Endometrium (tissue), 2 donors: ENCODE measurements at regions not wholly inside any gene's neighbourhood (a gene's known extent, or its start where the extent isn't known, plus 50 kb on each side); places are given as distances from the start of the nearest gene placed in this dataset.

Experiments used
- FAIRE-seq: peaks from 2 replicates; lab custom pipeline; 2012; peaks lifted over from hg19 to GRCh38; lab: Jason Lieb, UNC
- donor health status: control.
- donor health status: control.

DNA sequence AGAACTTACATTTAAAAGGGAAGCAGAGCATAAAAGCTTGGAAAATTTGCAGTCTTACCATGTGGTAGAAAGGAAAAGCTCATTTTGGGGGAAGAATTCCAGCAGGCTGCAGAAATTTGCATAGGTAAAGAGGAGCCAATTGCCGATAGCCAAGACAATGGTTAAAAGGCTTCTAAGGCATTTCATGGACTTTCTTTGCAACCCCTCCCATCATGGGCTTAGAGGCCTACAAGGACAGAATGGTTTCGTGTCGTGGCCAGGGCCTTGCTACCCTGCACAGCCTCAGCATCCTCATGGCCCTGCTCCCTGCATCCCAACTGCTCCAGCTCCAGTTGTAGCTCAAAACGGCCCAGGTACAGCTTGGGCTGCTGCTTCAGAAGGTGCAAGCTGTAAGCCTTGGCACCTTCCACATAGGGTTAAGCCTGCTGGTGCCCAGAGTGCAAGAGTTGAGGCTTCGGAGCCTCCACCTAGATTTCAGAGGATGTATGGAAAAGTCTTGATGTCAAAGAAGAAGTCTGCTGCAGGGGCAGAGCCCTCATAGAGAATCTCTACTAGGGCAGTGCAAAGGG, 420.3 kb downstream of the PCDH17 start:
- no peak for FAIRE-seq

DNA sequence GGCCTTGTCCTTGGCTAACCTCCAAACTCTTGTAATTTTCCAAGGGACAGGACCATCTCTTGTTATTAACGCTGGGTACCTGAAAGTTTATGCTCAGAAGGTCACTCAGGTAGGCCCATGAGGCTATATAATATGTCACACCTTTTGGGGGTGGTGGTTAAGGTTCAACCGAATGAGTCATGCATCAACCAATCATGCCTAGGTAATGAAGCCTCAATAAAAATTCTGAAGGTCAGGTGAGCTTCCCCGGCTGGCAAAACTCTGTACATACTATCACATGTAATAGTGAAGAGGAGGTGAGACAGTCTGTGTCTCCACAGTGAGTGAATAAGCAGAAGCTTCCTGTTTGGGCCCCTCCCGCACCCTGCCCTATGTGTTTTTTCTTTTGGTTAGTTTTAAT, 424.9 kb downstream of the PCDH17 start:
- FAIRE-seq: no peak

DNA sequence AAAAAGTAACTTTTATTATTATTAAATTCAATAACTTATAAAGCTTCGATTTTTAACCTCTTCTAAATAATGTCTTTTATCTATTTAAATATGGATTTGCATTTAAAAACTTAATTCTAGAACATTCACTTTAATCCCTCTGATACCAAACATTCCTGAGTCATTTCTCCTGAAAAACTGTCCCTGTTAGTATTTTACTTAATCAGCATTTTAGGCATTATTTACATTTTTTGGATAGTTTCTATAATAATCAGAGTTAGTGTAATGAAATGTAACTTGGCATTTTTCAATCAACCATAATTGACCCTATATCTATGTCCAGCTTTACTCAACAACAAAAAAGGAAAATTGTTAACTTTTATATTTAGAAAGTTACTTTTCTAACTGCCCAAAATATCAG, 428.1 kb downstream of the PCDH17 start:
- FAIRE-seq: no peak

DNA sequence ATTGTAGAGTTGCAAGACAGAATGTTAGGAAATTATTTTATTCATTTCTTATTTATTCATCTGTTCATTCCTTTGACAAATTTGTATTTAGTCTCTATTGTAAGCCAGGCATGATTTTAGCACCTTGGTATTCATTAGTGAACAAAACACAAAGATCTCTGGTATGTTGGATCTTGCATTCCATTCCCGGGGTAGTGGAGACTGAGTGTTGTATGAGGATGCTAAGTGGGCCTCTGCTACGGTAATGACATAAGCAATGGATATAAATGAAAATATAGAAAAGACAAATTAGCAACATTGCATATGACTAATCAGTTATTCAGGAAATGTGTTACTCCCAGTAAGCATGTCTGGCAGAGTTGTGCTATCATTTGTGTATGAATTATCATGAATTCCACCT, 449.3 kb downstream of the PCDH17 start:
- FAIRE-seq: no peak

DNA sequence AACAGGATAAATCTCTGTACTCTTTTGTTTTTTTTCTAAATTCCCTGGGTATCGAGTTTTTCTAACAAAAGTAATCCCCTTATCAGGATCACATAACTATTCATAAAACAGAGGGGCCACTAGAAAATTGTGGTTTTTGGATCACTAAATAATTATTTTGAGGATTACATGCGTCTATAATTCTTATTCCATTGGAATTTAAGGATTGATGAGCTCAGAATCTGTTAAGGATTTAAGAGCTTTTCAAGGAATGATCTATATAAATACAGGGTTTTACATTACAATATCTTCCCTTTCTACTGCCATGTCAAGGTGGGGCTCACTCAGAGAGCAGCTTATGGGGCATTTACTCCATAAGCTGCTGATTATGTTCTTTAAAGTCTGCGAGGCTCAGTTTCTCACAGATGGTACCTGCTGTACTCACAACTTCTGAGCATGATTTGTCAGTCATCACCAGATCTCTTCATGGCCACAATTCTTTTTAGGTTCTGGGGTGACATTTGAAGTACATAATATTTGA, 449.8 kb downstream of the PCDH17 start:
- no peak for FAIRE-seq

DNA sequence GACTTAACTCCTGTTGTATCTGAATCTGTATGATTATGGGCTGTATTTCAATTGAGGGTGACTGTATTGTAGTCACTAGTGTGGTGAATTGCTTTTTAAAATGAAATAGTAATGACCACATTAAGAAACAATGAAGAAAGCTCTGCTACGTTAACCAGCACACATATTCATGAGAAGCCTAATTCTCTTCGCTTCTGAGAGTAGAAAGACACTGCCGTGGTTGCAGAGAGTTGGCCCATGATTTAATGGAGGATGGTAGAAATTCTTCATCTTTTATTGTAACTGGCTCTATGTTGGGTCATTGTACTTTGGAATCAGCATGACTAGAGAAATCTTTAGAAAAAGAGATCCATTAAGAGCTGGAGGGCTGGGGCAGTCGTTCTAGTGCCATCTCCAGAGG, 451.5 kb downstream of the PCDH17 start:
- FAIRE-seq: no peak

DNA sequence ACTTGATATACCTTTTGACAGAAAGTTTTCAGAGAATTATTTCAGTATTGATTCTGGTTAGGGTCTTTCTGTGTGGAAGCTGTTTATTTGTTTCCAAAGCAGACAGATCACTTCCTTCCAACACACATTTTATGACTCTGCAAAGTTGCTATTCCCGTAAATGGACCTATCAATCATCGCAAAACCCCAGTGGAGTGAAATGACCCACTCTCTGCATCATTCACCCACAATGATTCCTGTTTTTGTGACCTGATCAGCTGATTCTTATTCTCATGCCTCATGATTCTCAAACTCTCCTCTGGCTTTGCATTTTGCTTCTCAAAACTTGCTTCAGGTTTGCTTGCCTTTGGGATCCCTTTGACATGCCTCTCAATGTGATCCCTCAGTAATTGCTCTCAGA, 453.7 kb downstream of the PCDH17 start:
- FAIRE-seq: no peak

DNA sequence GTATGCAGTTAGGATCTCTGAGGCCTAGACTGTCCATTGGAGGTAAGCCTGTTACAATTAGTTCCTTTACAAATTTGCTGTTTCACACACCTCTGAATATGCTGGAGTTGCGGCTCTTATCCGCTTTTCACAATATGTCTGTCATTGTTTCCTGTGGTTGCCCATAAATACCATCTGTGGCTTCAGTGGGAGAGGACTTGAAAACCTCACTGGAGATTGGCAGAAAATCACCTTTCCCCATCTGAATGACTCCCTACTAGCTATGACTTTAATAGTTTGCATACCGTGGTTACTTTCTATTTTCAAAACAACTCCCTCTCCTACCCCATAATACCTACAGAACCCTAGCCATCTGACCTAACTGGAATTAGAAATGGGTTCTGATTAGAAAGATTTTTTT, 454.3 kb downstream of the PCDH17 start:
- no peak for FAIRE-seq

DNA sequence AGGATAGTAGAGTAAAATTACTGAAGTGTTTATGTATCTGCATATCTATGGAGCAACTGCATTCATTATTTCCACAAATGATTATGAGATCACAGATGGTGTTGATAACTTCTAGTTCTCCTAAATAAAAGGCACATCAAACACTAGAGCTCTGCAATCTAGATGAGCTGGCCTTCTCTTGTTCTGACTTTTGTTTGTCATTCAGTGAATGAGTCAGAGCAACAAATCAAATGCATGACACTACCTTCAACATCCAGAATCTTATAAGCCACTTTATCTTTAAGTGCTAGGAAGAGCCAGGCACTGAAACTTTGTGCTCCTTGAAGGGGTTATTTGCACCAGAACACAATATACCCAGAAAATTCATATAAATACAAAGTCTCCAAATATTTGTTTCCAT, 456.0 kb downstream of the PCDH17 start:
- no peak for FAIRE-seq

DNA sequence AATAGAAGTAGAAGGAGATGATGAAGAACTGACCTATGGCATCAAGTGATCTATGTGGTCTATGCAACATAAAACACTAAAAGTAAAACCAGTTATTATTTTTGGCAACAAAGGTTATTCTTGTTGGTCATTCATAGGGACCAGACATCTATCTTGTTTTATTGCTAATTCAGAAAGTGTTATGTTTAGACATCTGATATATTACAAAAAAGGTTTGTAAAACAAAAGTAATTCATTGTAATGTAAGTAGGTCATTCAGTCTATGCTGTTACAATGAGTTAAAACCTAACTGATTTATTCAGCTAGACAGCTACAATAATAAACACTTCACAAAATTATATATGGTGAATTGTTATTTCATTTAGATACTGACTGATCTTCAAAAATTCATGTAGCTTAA, 461.9 kb downstream of the PCDH17 start:
- FAIRE-seq: no peak

DNA sequence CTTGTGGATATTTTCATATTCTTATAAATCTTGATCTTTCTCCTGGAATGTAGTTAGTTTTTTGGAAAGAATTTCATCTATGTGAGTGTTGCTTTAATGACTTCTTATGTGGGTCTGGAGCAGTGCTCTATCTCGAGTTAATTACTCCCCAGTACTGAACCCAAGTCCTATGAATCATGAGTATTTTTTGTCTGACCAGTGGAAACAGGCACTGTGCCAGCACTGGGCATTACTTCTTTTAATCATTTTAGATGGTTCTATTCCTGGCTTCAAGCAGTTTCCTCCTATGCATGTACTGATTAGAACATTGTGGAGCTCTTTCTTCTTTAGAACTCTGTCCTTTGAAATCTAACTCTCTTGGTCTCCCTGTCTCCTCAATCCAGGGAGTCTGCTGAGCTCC, 466.3 kb downstream of the PCDH17 start:
- FAIRE-seq: no peak

DNA sequence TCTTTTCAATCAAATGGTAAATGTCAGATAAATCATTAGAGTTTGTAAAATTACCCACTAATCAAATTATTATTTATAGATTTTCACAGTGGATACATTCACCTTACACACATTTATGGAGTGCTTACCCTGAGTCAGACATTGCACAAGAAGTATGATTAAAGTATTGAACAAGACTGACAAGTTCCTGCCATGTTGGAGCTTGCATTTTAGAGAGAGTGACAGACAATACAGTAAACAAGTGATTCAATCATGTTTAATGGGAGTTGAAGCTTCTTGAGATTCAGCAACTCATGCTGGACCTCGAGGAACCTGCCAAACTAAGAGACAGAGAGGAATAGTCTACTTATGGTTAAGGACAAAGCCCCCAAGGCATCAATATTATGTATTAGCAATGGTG, 487.8 kb downstream of the PCDH17 start:
- FAIRE-seq: no peak

DNA sequence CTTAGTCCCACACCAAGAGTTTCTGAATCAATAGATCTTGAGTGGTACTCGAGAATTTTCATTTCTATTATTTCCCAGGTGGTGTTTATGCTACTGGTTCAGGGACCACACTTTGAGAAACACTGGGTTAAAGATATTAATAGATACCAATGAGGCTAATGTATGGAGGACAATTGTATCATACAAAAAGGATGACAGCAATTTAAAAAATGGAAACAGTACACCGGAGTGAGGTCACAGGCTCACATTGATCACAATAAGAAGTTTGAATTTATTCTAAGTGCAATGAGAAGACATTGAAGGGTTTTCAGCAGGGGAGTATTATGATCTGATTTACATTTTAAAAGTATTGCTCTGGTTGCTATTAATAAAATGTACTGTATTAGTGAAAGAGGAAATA, 488.3 kb downstream of the PCDH17 start:
- FAIRE-seq: no peak

DNA sequence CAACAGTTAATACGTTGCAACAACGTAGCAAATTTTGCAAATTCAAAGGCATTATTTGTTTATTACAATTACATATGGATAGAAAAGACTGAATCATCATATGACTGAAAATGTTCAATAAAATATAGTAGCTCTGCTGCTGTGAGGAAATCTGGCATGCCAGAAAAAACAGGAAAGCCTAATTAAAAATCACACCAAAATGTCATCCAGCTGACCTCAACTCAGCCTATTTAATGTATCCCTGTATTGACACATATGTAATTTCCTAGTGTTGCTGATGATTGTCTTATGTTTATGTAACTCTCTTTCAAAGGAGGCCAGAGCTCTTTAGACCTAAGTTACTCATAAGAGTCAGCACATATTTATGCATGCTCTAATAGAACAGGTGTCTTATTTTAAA, 495.0 kb downstream of the PCDH17 start:
- FAIRE-seq: no peak

DNA sequence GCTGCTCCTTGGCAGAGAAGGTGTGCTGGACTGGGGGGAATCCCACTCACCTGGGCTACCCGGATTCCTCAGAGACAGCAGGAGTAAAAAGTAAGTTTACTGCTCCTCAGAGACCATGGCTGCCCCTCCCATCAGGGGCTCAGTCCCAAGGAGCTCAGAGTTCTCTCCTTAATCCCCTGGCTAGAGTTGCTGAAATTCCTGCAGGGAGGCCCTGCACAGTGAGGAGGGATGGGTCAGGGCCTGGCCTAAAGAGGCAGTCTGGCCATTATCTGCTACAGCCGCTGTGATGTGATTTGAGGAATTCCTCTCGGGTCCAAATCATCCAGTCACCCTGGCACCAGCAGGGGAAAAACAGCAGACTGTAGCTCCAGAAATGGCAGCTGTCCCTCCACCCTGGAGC, 502.5 kb downstream of the PCDH17 start:
- FAIRE-seq: no peak

DNA sequence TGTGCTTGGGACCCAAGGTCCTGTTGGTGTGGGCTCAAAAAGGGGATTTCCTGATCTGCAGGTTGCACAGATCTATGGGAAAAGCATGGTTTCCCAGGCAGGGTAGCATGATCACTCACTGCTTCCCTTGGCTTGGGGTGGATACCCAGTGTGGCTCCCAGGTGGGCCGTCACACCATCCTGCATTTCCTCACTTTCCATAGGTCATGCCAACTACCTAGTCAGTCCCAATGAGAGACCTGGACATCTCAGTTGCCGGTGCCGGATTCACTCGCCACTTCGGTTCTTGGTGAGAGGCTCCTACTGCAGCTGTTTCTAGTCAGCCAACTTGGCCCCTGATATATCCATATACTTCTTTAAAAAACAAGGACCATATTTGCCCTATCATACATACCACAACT, 503.0 kb downstream of the PCDH17 start:
- FAIRE-seq: no peak

DNA sequence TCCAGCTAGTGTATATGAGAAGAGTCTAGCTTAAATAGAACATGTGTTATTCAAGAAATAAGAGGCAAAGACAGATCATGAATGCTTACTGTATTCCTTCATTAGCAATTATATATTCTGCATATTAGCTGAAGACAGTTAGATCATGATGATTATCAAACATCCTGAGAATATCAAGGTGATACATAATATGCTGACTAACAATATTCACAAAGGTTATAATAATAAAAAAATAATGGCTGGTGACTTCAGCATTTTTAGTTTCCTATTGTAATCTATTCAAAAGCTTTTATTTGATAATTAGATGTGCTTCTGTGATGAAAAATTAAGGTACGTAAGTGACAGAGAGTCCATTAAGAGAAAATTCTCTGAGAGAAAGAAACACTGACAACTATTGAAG, 511.4 kb downstream of the PCDH17 start:
- no peak for FAIRE-seq

DNA sequence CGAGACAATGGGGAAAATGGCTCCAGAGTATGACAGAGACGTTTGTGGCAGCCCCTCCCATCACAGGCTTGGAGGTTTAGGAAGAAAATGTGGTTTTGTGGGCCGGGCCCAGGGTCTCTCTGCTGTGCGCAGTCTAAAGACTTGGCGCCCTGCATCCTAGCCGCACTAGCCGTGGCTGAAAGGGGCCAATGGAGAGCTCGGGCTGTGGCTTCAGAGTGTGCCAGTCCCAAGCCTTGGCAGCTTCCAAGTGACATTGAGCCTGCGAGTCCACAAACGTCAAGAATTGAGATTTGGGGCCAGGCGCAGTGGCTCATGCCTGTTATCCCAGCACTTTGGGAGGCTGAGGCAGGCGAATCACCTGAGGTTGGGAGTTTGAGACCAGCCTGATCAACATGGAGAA, 513.1 kb downstream of the PCDH17 start:
- no peak for FAIRE-seq

DNA sequence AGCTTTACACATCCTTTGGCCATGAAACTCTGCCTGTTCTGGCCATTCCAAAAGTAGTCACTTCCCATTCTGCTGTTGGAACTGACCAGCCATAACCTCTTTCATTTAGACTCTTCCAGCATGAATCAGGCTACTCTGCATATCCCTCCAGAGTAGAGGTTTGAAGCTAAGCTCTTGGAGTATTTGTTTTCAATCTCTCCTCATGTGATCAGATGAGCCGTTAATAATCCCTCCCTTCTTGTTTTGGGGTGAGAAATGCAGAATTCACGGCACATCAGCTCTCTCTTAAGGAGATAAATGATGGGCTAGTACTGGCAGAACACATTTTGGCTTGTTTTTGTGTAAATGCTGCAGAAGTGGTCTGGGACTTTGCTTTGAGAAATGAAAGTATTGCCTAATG, 519.9 kb downstream of the PCDH17 start:
- no peak for FAIRE-seq

DNA sequence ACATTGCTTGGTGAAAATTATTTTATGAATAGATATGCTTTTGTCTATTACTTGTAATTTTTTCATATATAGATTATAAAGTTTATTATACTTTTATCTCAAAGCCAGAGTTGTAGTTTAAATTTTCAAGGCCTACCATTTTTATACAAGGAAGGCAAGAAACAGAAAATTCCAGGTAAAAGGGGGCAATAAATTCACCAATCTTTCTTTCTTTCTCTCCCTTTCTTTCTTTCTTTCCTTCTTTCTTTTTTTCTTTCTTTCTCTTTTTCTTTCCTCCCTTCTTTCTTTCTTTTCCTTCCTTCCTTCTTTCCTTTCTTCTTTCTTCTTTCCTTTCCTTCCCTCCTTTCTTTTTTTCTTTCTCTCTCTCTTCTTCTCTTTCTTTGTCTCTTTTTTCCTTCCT, 529.4 kb downstream of the PCDH17 start:
- FAIRE-seq: no peak

DNA sequence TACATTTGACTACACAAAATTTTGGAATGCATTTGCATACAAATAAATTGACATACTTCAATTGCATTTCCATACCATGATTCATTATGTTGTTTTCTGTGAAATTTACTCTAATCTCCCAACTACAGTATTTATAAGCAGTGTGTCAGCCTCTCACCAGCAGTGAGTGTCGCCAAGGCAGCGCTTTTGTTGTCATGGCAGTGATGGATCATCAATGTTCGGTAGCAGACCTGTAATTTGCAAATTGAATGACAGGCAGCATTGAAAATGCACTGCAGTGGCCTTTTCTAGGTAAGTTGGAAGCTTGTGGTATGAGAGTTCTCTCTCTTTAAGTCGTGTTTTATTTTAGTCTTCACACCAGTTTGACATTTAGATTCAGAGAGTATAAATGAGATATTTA, 534.1 kb downstream of the PCDH17 start:
- FAIRE-seq: no peak

DNA sequence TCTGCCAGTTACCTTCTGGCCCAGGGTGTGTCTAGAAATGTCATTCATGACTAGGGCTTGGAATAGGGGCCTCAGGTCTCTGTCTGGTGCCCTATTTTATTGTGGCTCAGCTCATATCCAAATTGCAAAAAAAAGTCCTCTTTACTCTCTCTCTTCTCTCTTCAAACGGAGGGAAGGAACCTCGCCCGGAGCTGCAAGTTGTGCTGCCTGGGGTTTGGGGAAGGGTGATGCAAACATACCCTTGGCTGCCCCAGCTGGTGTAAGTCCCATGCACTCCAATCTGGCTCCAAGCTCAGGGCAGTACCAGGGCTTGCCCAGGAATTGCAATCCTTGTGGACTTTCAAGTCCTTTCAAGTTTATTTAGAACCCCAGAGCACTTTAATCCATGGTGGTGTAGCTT, 549.6 kb downstream of the PCDH17 start:
- FAIRE-seq: no peak

DNA sequence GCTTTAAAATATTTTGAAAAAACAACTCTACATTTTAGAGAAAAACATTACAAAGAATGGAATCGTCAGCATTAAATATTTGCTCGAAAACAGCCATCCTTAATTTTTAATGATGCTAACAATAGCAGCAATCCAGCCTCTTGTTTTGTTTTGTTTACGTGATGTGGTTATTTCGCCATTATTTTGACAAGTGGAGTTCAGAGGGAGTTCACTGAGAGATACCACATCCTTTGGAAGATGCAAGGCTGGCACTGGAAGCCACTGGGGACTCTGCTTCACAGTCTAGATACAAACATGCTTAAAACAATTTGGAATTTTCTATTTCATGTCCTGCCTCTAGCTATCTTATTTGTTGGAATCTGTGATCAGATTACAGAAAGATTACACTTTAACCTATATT, 556.3 kb downstream of the PCDH17 start:
- no peak for FAIRE-seq

DNA sequence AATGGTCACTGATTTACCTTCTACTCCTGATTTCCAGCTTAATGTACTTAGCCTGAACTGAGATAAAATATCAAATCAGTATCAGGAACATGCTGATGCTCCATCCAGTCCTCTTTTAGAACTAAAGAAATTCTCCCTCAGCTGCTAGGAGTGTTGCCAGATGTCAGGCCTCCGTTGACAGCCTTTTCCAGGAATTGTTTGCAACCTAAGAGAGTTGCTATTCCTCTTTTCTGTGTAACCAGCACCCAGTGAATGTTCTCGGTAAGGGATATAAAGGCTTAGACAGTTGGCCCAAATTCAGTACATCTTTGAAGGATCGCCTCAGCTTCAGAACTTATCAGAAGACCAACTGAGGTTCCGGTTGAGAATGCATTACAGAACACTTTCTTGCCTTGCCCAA, 559.0 kb downstream of the PCDH17 start:
- no peak for FAIRE-seq

DNA sequence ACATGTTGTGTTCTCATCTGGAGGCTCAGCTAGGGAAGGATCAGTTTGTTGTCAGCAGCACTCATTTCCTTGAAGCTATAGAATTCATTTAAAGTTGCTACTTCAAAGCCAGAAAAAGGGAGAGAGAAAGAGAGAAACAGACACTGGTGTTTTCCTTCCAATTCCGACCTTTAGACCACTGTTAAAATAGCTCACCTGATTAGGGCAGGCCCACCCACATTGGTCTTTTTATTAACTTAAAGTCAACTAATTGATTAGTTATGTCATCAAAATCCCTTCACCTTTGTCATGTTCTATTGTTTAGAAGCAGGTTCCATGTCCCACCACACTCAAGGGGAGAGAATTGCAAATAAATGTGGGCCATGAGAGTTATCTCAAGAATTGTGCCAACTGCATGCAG, 560.2 kb downstream of the PCDH17 start:
- no peak for FAIRE-seq
